Liver (tissue), 8 donors: ENCODE measurements at regions not wholly inside any gene's neighbourhood (a gene's known extent, or its start where the extent isn't known, plus 50 kb on each side); places are given as distances from the start of the nearest gene placed in this dataset.

Experiments used
- DNase-seq: peaks from one replicate; pipeline ENCODE4 v3.0.0-alpha.2; 2017; ENCODE audit warnings: low spot score
- H3K27ac ChIP-seq, 2 donors: one replicate each; pipeline ENCODE4 v1.7.0; 2013; ENCODE audit warnings: inconsistent platforms in 2 of 2, low read length in 2 of 2, control low read depth in 1 of 2, low read depth in 1 of 2, mild to moderate bottlenecking in 1 of 2
- H3K27me3 ChIP-seq, 4 donors: one replicate each; pipeline versions ENCODE4 v1.6.1 to v1.7.0; 2013; ENCODE audit warnings: low read length in 3 of 4, inconsistent platforms in 1 of 4, mild to moderate bottlenecking in 1 of 4, moderate library complexity in 1 of 4; ENCODE audit not compliant: control insufficient read depth in 4 of 4, insufficient read depth in 4 of 4
- H3K36me3 ChIP-seq, 4 donors: one replicate each; pipeline versions ENCODE4 v1.6.1 to v1.7.0; 2013; ENCODE audit warnings: low read length in 3 of 4, mild to moderate bottlenecking in 3 of 4, low read depth in 1 of 4, moderate library complexity in 1 of 4; ENCODE audit not compliant: control insufficient read depth in 4 of 4, insufficient read depth in 3 of 4
- H3K4me1 ChIP-seq, 4 donors: one replicate each; pipeline versions ENCODE4 v1.6.1 to v1.7.0; 2013; ENCODE audit warnings: low read length in 3 of 4, mild to moderate bottlenecking in 3 of 4, moderate library complexity in 1 of 4; ENCODE audit not compliant: control insufficient read depth in 4 of 4, insufficient read depth in 4 of 4
- H3K4me3 ChIP-seq, 3 donors: one replicate each; pipeline versions ENCODE4 v1.6.1 to v1.7.0; 2013; ENCODE audit warnings: low read length in 3 of 3, control low read depth in 1 of 3, low read depth in 1 of 3, mild to moderate bottlenecking in 1 of 3
- H3K9ac ChIP-seq, 2 donors: one replicate each; pipeline ENCODE4 v1.7.0; 2013; ENCODE audit warnings: low read length in 2 of 2, mild to moderate bottlenecking in 2 of 2, moderate library complexity in 2 of 2, control low read depth in 1 of 2, low read depth in 1 of 2
- H3K9me3 ChIP-seq, 4 donors: one replicate each; pipeline versions ENCODE4 v1.6.1 to v1.7.0; 2013; ENCODE audit warnings: low read length in 3 of 4; ENCODE audit not compliant: control insufficient read depth in 4 of 4
- ATF3 ChIP-seq: IDR thresholded peaks from 2 replicates; pipeline ENCODE4 v1.6.1; 2016; ENCODE audit warnings: antibody characterized with exemption
- CTCF ChIP-seq: fragments of 150-350 bp; IDR thresholded peaks from 2 replicates; pipeline ENCODE4 v1.5.1; 2017; ENCODE audit warnings: improper control_type of control experiment, low read depth, low read length; ENCODE audit not compliant: missing input control
- EGR1 ChIP-seq, 2 donors: IDR thresholded peaks; 2 replicates each; pipeline ENCODE4 v1.6.1; 2016 to 2018; ENCODE audit warnings: antibody characterized with exemption in 2 of 2, low read depth in 2 of 2
- FOXA1 ChIP-seq: IDR thresholded peaks from 2 replicates; pipeline ENCODE4 v1.6.1; 2016; ENCODE audit warnings: antibody characterized with exemption
- FOXA2 ChIP-seq: IDR thresholded peaks from 2 replicates; pipeline ENCODE4 v1.6.1; 2016; ENCODE audit warnings: antibody characterized with exemption
- GABPA ChIP-seq, 2 donors: IDR thresholded peaks in 1 of 2; conservative IDR thresholded peaks in 1 of 2; 2 replicates each; pipeline ENCODE4 v1.6.1; 2016; ENCODE audit warnings: antibody characterized with exemption in 2 of 2, mild to moderate bottlenecking in 1 of 2, moderate library complexity in 1 of 2
- HNF4A ChIP-seq, 2 donors: conservative IDR thresholded peaks; 2 replicates each; pipeline ENCODE4 v1.6.1; 2016; ENCODE audit warnings: antibody characterized with exemption in 2 of 2, mild to moderate bottlenecking in 2 of 2
- HNF4G ChIP-seq: IDR thresholded peaks from 2 replicates; pipeline ENCODE4 v1.6.1; 2016; ENCODE audit warnings: antibody characterized with exemption
- JUND ChIP-seq, 2 donors: IDR thresholded peaks; 2 replicates each; pipeline ENCODE4 v1.6.1; 2016; ENCODE audit warnings: antibody characterized with exemption in 2 of 2
- NR2F2 ChIP-seq: IDR thresholded peaks from 2 replicates; pipeline ENCODE4 v1.6.1; 2016; ENCODE audit warnings: antibody characterized with exemption
- RAD21 ChIP-seq, 2 donors: IDR thresholded peaks; 2 replicates each; pipeline ENCODE4 v1.6.1; 2016; ENCODE audit warnings: antibody characterized with exemption in 2 of 2, mild to moderate bottlenecking in 2 of 2
- RXRA ChIP-seq, 2 donors: IDR thresholded peaks; 2 replicates each; pipeline ENCODE4 v1.6.1; 2017 to 2018; ENCODE audit warnings: antibody characterized with exemption in 2 of 2, mild to moderate bottlenecking in 1 of 2
- SP1 ChIP-seq: IDR thresholded peaks from 2 replicates; pipeline ENCODE4 v1.6.1; 2018; ENCODE audit warnings: antibody characterized with exemption, mild to moderate bottlenecking
- TAF1 ChIP-seq: conservative IDR thresholded peaks from 2 replicates; pipeline ENCODE4 v1.6.1; 2016; ENCODE audit warnings: antibody characterized with exemption, mild to moderate bottlenecking
- YY1 ChIP-seq: IDR thresholded peaks from 2 replicates; pipeline ENCODE4 v1.6.1; 2016; ENCODE audit warnings: antibody characterized with exemption, mild to moderate bottlenecking
- ZBTB33 ChIP-seq: IDR thresholded peaks from 2 replicates; pipeline ENCODE4 v1.6.1; 2016; ENCODE audit warnings: antibody characterized with exemption
- WGBS: extraction: QIAGEN DNeasy Blood & Tissue Kit; methylation state at CpG from one replicate; pipeline ENCODE4 v1.1.7; 2013; 5-methylcytosine and 5-hydroxymethylcytosine counted together
- TF ChIP-seq, protein P1 (sequence below): IDR thresholded peaks from 2 replicates; pipeline ENCODE4 v1.6.1; 2016; ENCODE audit warnings: antibody characterized with exemption
- TF ChIP-seq, protein P2 (sequence below): IDR thresholded peaks from 2 replicates; pipeline ENCODE4 v1.6.1; 2016; ENCODE audit warnings: antibody characterized with exemption, mild to moderate bottlenecking
- donor health status: healthy.
- donor health status: healthy.
- donor health status: healthy.
- donor health status: healthy.
- donor health status: healthy.

DNA sequence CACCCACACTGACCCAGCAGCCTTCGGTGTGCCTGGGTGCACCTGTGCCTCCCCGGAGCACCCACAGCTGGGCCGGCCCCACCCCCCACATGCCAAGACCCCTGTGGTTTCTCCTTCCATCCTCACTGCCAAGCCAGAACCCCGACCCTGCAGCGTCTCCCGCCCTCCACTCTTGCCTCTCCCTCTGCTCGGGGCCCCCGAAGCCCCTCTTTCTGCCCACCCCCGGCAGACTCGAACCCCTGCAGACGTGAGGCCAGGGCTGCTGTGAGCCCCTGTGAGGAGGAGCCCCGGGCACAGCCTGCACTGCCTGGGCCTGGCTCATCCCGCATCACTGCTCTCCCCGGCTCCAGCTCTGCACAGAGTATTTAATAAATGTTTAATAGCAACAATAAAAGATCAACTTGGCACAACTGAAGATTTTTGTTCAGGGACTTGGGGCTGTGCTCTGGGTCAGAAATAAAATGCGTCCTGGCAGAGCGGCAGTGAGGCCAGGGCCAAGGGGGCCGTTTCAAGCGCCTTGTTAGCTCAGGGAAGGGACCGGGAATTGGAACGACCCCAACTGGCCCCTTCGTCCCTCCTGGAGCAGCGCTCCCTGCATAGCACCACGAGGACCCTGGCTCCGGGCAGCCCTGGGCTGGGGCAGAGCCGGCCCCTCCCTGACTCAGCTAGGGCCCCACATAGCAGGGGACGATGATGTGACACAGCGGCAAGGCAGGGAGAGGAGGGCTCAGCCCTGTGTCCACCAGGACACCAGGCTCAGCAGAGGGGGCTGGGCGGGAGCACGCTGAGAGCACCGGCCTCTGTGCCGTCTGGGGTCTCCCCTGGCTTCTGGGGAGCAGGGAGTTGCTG, 520.8 kb downstream of the BRD1 start:
- no peak overlapping the region for H3K4me3 ChIP-seq
- 74% methylated on average over 31 of the region's 31 CpGs for WGBS
- no peaks in the 10 kb centered on the region for H3K9me3 ChIP-seq
- H3K27ac ChIP-seq: no peak overlapping the region
- H3K9ac ChIP-seq: no peak overlapping the region
- peaks cover 3 to 6% (median 4%) of the 10 kb centered on the region in 4 donors for H3K4me1 ChIP-seq
- DNase-seq: peak; percentile 25
- peaks cover 0 to 4% (median 0%) of the 10 kb centered on the region in 4 donors for H3K27me3 ChIP-seq
- TF ChIP-seq TAF1 (no peak), CTCF (no peak), RXRA (IDR thresholded peaks at IDR 0.05) (no peak), RAD21 (IDR thresholded peaks at IDR 0.05) (no peak), HNF4A (conservative IDR thresholded peaks at IDR 0.05) (no peak), JUND (IDR thresholded peaks at IDR 0.05) (no peak)
- TF ChIP-seq, protein P1, sequence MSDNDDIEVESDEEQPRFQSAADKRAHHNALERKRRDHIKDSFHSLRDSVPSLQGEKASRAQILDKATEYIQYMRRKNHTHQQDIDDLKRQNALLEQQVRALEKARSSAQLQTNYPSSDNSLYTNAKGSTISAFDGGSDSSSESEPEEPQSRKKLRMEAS: no peak
- H3K36me3 ChIP-seq: no peaks in the 10 kb centered on the region

- H3K4me3 ChIP-seq: no peak overlapping the region
- H3K9me3 ChIP-seq: no peaks in the 10 kb centered on the region
- DNase-seq: peak; percentile 8
- WGBS: 82% methylated on average over 18 of the region's 18 CpGs
- H3K36me3 ChIP-seq: no peaks in the 10 kb centered on the region
- H3K27me3 ChIP-seq: peaks cover 0 to 4% (median 0%) of the 10 kb centered on the region in 4 donors
- no peak overlapping the region for H3K9ac ChIP-seq
- H3K4me1 ChIP-seq: peaks cover 3 to 6% (median 4%) of the 10 kb centered on the region in 4 donors
- no peak for TF ChIP-seq RXRA (IDR thresholded peaks at IDR 0.05)
- no peak for TF ChIP-seq HNF4G
- no peak for TF ChIP-seq ZBTB33
- TF ChIP-seq ATF3: no peak
- TF ChIP-seq JUND (IDR thresholded peaks at IDR 0.05): no peak
- TF ChIP-seq, protein P2, sequence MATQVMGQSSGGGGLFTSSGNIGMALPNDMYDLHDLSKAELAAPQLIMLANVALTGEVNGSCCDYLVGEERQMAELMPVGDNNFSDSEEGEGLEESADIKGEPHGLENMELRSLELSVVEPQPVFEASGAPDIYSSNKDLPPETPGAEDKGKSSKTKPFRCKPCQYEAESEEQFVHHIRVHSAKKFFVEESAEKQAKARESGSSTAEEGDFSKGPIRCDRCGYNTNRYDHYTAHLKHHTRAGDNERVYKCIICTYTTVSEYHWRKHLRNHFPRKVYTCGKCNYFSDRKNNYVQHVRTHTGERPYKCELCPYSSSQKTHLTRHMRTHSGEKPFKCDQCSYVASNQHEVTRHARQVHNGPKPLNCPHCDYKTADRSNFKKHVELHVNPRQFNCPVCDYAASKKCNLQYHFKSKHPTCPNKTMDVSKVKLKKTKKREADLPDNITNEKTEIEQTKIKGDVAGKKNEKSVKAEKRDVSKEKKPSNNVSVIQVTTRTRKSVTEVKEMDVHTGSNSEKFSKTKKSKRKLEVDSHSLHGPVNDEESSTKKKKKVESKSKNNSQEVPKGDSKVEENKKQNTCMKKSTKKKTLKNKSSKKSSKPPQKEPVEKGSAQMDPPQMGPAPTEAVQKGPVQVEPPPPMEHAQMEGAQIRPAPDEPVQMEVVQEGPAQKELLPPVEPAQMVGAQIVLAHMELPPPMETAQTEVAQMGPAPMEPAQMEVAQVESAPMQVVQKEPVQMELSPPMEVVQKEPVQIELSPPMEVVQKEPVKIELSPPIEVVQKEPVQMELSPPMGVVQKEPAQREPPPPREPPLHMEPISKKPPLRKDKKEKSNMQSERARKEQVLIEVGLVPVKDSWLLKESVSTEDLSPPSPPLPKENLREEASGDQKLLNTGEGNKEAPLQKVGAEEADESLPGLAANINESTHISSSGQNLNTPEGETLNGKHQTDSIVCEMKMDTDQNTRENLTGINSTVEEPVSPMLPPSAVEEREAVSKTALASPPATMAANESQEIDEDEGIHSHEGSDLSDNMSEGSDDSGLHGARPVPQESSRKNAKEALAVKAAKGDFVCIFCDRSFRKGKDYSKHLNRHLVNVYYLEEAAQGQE: no peak
- TF ChIP-seq NR2F2: no peak
- no peak for TF ChIP-seq TAF1
- no peak for TF ChIP-seq YY1
- no peak for TF ChIP-seq FOXA2
- TF ChIP-seq FOXA1: no peak
- TF ChIP-seq EGR1 (IDR thresholded peaks at IDR 0.05; ENCODE audit: low read depth in 2 of 2): no peak
- TF ChIP-seq, protein P1: no peak
- TF ChIP-seq SP1: no peak
- no peak for TF ChIP-seq GABPA (IDR thresholded peaks at IDR 0.05 in 1 of 2, conservative IDR thresholded peaks at IDR 0.05 in 1 of 2)
- no peak for TF ChIP-seq RAD21 (IDR thresholded peaks at IDR 0.05)
- no peak overlapping the region for H3K27ac ChIP-seq
These were observed 521.6 kb downstream of the BRD1 start for GRCh38 chr22:49305966-49306631.
